ENCODE measurements at regions not wholly inside any gene's neighbourhood (a gene's known extent, or its start where the extent isn't known, plus 50 kb on each side); places are given as distances from the start of the nearest gene placed in this dataset.
A peak's percentile ranks its signal among the peaks of the same experiment; 100 is the strongest.
"Not testable (repeated sequence)": the region's sequence is repeated elsewhere in the genome, so short reads cannot be mapped to it uniquely, and the experiment has no call there.

GRCh38 chr3:25910997-25911396 is 121.1 kb downstream of the OXSM start:
- peak; percentile 23 for DNase-seq (ENCODE audit: low read depth)
- no peak overlapping the region for H3K4me3 ChIP-seq (ENCODE audit: low read depth, low read length)
- TF ChIP-seq CTCF (IDR thresholded peaks at IDR 0.05; ENCODE audit: insufficient read depth, low read length, severe bottlenecking) = peak; percentile 47
- no peak for FAIRE-seq
- H3K36me3 ChIP-seq (ENCODE audit: control insufficient read depth, insufficient read depth, low read length) = no peaks in the 10 kb centered on the region
- no peaks in the 10 kb centered on the region for H3K27me3 ChIP-seq (ENCODE audit: control insufficient read depth, insufficient read depth, low read length)

GRCh38 chr3:25911525-25912295 is 121.8 kb downstream of the OXSM start:
- H3K4me3 ChIP-seq (ENCODE audit: low read depth, low read length) = no peak overlapping the region
- FAIRE-seq = no peak

GRCh38 chr3:25913179-25913578 is 123.3 kb downstream of the OXSM start:
- DNase-seq (ENCODE audit: low read depth) (no peak), FAIRE-seq (no peak)
- no peaks in the 10 kb centered on the region for H3K27me3 ChIP-seq (ENCODE audit: control insufficient read depth, insufficient read depth, low read length)
- no peaks in the 10 kb centered on the region for H3K36me3 ChIP-seq (ENCODE audit: control insufficient read depth, insufficient read depth, low read length)
- no peak overlapping the region for H3K4me3 ChIP-seq (ENCODE audit: low read depth, low read length)
- no peak for TF ChIP-seq CTCF (IDR thresholded peaks at IDR 0.05; ENCODE audit: insufficient read depth, low read length, severe bottlenecking)

More at GRCh38 chr3:25911525-25912295, 121.8 kb downstream of the OXSM start:
- no peak for DNase-seq (ENCODE audit: low read depth)
- TF ChIP-seq CTCF (IDR thresholded peaks at IDR 0.05; ENCODE audit: insufficient read depth, low read length, severe bottlenecking) = no peak
- no peaks in the 10 kb centered on the region for H3K27me3 ChIP-seq (ENCODE audit: control insufficient read depth, insufficient read depth, low read length)
- H3K36me3 ChIP-seq (ENCODE audit: control insufficient read depth, insufficient read depth, low read length) = no peaks in the 10 kb centered on the region

GRCh38 chr3:25915673-25916072 is 125.8 kb downstream of the OXSM start:
- Histone ChIP-seq H3K4me3 (ENCODE audit: low read depth, low read length) (no peak overlapping the region), H3K36me3 (ENCODE audit: control insufficient read depth, insufficient read depth, low read length) (no peaks in the 10 kb centered on the region), H3K27me3 (ENCODE audit: control insufficient read depth, insufficient read depth, low read length) (no peaks in the 10 kb centered on the region)
- FAIRE-seq = no peak
- TF ChIP-seq CTCF (IDR thresholded peaks at IDR 0.05; ENCODE audit: insufficient read depth, low read length, severe bottlenecking) = no peak
- peak; percentile 31 for DNase-seq (ENCODE audit: low read depth)

- peak; percentile 15 for DNase-seq (ENCODE audit: low read depth)
- no peaks in the 10 kb centered on the region for H3K27me3 ChIP-seq (ENCODE audit: control insufficient read depth, insufficient read depth, low read length)
- no peaks in the 10 kb centered on the region for H3K36me3 ChIP-seq (ENCODE audit: control insufficient read depth, insufficient read depth, low read length)
- no peak for FAIRE-seq
- no peak for TF ChIP-seq CTCF (IDR thresholded peaks at IDR 0.05; ENCODE audit: insufficient read depth, low read length, severe bottlenecking)
- no peak overlapping the region for H3K4me3 ChIP-seq (ENCODE audit: low read depth, low read length)
These were observed 126.4 kb downstream of the OXSM start for GRCh38 chr3:25916321-25916720.

- not testable (repeated sequence) for DNase-seq (ENCODE audit: low read depth); H3K4me3 ChIP-seq (ENCODE audit: low read depth, low read length); FAIRE-seq; H3K27me3 ChIP-seq (ENCODE audit: control insufficient read depth, insufficient read depth, low read length); H3K36me3 ChIP-seq (ENCODE audit: control insufficient read depth, insufficient read depth, low read length)
These were observed 142.1 kb downstream of the OXSM start for GRCh38 chr3:25931967-25932366.
